ENCODE measurements at regions not wholly inside any gene's neighbourhood (a gene's known extent, or its start where the extent isn't known, plus 50 kb on each side); places are given as distances from the start of the nearest gene placed in this dataset.

GRCh38 chr17:70478902-70479301 is 309.6 kb downstream of the KCNJ2 start:
- Histone ChIP-seq H3K9me3 (no peaks in the 10 kb centered on the region), H3K27ac (no peak overlapping the region), H3K27me3 (no peaks in the 10 kb centered on the region), H3K4me1 (no peaks in the 10 kb centered on the region), H3K4me3 (no peak overlapping the region), H3K36me3 (no peaks in the 10 kb centered on the region)
- intact Hi-C loops (cut with DNase I), result no loop called here
- DNase-seq (ENCODE audit: extremely low spot score in 2 of 2), result no peak
- TF ChIP-seq POLR2AphosphoS5 (IDR thresholded peaks at IDR 0.05; ENCODE audit: insufficient read depth in 1 of 2, low read depth in 1 of 2), result no peak
- TF ChIP-seq, protein P1, sequence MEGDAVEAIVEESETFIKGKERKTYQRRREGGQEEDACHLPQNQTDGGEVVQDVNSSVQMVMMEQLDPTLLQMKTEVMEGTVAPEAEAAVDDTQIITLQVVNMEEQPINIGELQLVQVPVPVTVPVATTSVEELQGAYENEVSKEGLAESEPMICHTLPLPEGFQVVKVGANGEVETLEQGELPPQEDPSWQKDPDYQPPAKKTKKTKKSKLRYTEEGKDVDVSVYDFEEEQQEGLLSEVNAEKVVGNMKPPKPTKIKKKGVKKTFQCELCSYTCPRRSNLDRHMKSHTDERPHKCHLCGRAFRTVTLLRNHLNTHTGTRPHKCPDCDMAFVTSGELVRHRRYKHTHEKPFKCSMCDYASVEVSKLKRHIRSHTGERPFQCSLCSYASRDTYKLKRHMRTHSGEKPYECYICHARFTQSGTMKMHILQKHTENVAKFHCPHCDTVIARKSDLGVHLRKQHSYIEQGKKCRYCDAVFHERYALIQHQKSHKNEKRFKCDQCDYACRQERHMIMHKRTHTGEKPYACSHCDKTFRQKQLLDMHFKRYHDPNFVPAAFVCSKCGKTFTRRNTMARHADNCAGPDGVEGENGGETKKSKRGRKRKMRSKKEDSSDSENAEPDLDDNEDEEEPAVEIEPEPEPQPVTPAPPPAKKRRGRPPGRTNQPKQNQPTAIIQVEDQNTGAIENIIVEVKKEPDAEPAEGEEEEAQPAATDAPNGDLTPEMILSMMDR (IDR thresholded peaks at IDR 0.05), result no peak
- TF ChIP-seq POLR2A (IDR thresholded peaks at IDR 0.05), result no peak

GRCh38 chr17:70479779-70480178 is 310.4 kb downstream of the KCNJ2 start:
- no peak overlapping the region for H3K27ac ChIP-seq
- TF ChIP-seq POLR2A (IDR thresholded peaks at IDR 0.05) (no peak), POLR2AphosphoS5 (IDR thresholded peaks at IDR 0.05; ENCODE audit: insufficient read depth in 1 of 2, low read depth in 1 of 2) (no peak)
- TF ChIP-seq, protein P1 (IDR thresholded peaks at IDR 0.05), result no peak
- H3K9me3 ChIP-seq, result no peaks in the 10 kb centered on the region
- intact Hi-C loops (cut with DNase I), result no loop called here
- no peaks in the 10 kb centered on the region for H3K36me3 ChIP-seq
- no peaks in the 10 kb centered on the region for H3K4me1 ChIP-seq
- H3K4me3 ChIP-seq, result no peak overlapping the region
- no peak for DNase-seq (ENCODE audit: extremely low spot score in 2 of 2)
- H3K27me3 ChIP-seq, result no peaks in the 10 kb centered on the region

DNA sequence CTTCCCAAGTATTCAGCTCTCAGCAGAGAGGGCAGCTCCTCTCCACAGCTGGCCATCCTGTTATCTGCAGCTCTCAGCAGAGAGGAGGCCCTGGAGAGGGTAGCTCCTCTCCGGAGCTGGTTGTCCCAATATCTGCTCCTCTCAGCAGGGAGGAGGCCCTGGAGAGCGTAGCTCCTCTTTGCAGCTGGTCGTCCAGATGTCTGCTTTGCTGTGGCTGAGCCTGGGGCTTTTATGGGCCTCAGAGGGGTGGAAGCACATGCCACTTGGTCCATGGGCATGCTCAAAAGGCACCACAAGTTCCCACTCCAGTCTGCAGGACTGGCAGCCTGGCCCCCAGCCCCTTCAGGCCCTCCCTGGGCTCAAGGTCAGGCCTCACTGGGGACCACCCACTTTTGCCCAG is 314.3 kb downstream of the KCNJ2 start:
- Histone ChIP-seq H3K4me3 (no peak overlapping the region), H3K36me3 (no peaks in the 10 kb centered on the region), H3K27me3 (no peaks in the 10 kb centered on the region), H3K9me3 (no peaks in the 10 kb centered on the region), H3K27ac (no peak overlapping the region), H3K4me1 (no peaks in the 10 kb centered on the region)
- intact Hi-C loops (cut with DNase I), result no loop called here
- no peak for DNase-seq (ENCODE audit: extremely low spot score in 2 of 2)
- TF ChIP-seq POLR2AphosphoS5 (IDR thresholded peaks at IDR 0.05; ENCODE audit: insufficient read depth in 1 of 2, low read depth in 1 of 2) (no peak), POLR2A (IDR thresholded peaks at IDR 0.05) (no peak)
- TF ChIP-seq, protein P1 (IDR thresholded peaks at IDR 0.05), result no peak

- H3K27me3 ChIP-seq, result no peaks in the 10 kb centered on the region
- H3K27ac ChIP-seq, result no peak overlapping the region
- H3K4me3 ChIP-seq, result no peak overlapping the region
- H3K4me1 ChIP-seq, result no peaks in the 10 kb centered on the region
- no peaks in the 10 kb centered on the region for H3K9me3 ChIP-seq
- H3K36me3 ChIP-seq, result no peaks in the 10 kb centered on the region
- TF ChIP-seq, protein P1 (IDR thresholded peaks at IDR 0.05), result no peak
- TF ChIP-seq POLR2AphosphoS5 (IDR thresholded peaks at IDR 0.05; ENCODE audit: insufficient read depth in 1 of 2, low read depth in 1 of 2), result no peak
- TF ChIP-seq POLR2A (IDR thresholded peaks at IDR 0.05), result no peak
- intact Hi-C loops (cut with DNase I), result no loop called here
- no peak for DNase-seq (ENCODE audit: extremely low spot score in 2 of 2)
Measured at GRCh38 chr17:70484050-70484449, 314.7 kb downstream of the KCNJ2 start.

- intact Hi-C loops (cut with DNase I), result no loop called here
- no peak overlapping the region for H3K4me3 ChIP-seq
Measured at GRCh38 chr17:70484496-70484895, 315.2 kb downstream of the KCNJ2 start.

More at GRCh38 chr17:70484496-70484895, 315.2 kb downstream of the KCNJ2 start:
- no peaks in the 10 kb centered on the region for H3K9me3 ChIP-seq
- H3K4me1 ChIP-seq, result no peaks in the 10 kb centered on the region
- H3K36me3 ChIP-seq, result no peaks in the 10 kb centered on the region
- no peak for DNase-seq (ENCODE audit: extremely low spot score in 2 of 2)
- no peak for TF ChIP-seq POLR2AphosphoS5 (IDR thresholded peaks at IDR 0.05; ENCODE audit: insufficient read depth in 1 of 2, low read depth in 1 of 2)
- no peak for TF ChIP-seq POLR2A (IDR thresholded peaks at IDR 0.05)
- TF ChIP-seq, protein P1 (IDR thresholded peaks at IDR 0.05), result no peak
- no peaks in the 10 kb centered on the region for H3K27me3 ChIP-seq
- no peak overlapping the region for H3K27ac ChIP-seq

Data from vagina (tissue), 2 donors.